PC-9 (cell line): ENCODE measurements at regions not wholly inside any gene's neighbourhood (a gene's known extent, or its start where the extent isn't known, plus 50 kb on each side); places are given as distances from the start of the nearest gene placed in this dataset.

Experiments
- BruUV-seq: library from RNA; stranded (reverse); fragments of 400-500 nt; replicated peaks from 2 replicates; lab custom pipeline; 2021; lab: Mats Ljungman, UMichigan
- CTCF ChIA-PET: fragments of 300-600 bp; sonication (Branson Sonifier 250); formaldehyde crosslinking; loops from one replicate; lab custom pipeline; 2022; ENCODE audit warnings: antibody characterized with exemption; lab: Charles Lee
- POLR2A ChIA-PET: fragments of 300-600 bp; sonication (Branson Sonifier 250); formaldehyde crosslinking; loops from one replicate; lab custom pipeline; 2022; ENCODE audit warnings: antibody characterized with exemption; ENCODE audit not compliant: unreplicated experiment; lab: Charles Lee
- DNase-seq, 2 experiments: peaks; one replicate each; pipeline versions ENCODE4 v3.0.0 to v3.0.0-alpha.2; 2015 to 2022; ENCODE audit warnings: mixed read lengths in 1 of 2
- H2AFZ ChIP-seq: fragments of 200-600 bp; sonication (generic); 2 replicates; pipeline ENCODE4 v1.8.1; 2017; ENCODE audit warnings: antibody characterized with exemption
- H3F3A ChIP-seq: fragments of 200-600 bp; sonication (generic); 2 replicates; pipeline ENCODE4 v1.8.1; 2017; ENCODE audit warnings: antibody characterized with exemption, mild to moderate bottlenecking, low read depth; ENCODE audit not compliant: insufficient read depth
- H3K27ac ChIP-seq: fragments of 200-600 bp; sonication (generic); 2 replicates; pipeline ENCODE4 v1.6.1; 2016; ENCODE audit warnings: mixed run types
- H3K27me3 ChIP-seq: fragments of 200-600 bp; sonication (generic); 2 replicates; pipeline ENCODE4 v1.6.1; 2016; ENCODE audit warnings: low read depth, mixed run types; ENCODE audit not compliant: insufficient read depth
- H3K36me3 ChIP-seq: fragments of 200-600 bp; sonication (generic); 2 replicates; pipeline ENCODE4 v1.6.1; 2016; ENCODE audit warnings: low read depth, mixed run types
- H3K4me1 ChIP-seq: fragments of 200-600 bp; sonication (generic); replicated peaks from 2 replicates; pipeline ENCODE4 v1.6.1; 2016; ENCODE audit warnings: mixed run types; ENCODE audit not compliant: insufficient read depth
- H3K4me2 ChIP-seq: fragments of 200-600 bp; sonication (generic); 2 replicates; pipeline ENCODE4 v1.6.1; 2017; ENCODE audit warnings: mixed run types
- H3K4me3 ChIP-seq: fragments of 200-600 bp; sonication (generic); 2 replicates; pipeline ENCODE4 v1.6.1; 2016; ENCODE audit warnings: mixed run types
- H3K79me2 ChIP-seq: fragments of 200-600 bp; sonication (generic); 2 replicates; pipeline ENCODE4 v1.6.1; 2017; ENCODE audit warnings: low read depth, mixed run types
- H3K9me2 ChIP-seq: fragments of 200-600 bp; sonication (generic); 2 replicates; pipeline ENCODE4 v1.8.1; 2017; ENCODE audit warnings: mild to moderate bottlenecking; ENCODE audit not compliant: insufficient read depth
- H3K9me3 ChIP-seq: fragments of 200-600 bp; sonication (generic); 2 replicates; pipeline ENCODE4 v1.8.1; 2016; ENCODE audit warnings: low read depth; ENCODE audit not compliant: insufficient read depth
- H4K20me1 ChIP-seq: fragments of 200-600 bp; sonication (generic); 2 replicates; pipeline ENCODE4 v1.8.1; 2017; ENCODE audit not compliant: insufficient read depth
- EZH2 ChIP-seq: fragments of 200-600 bp; sonication (generic); IDR thresholded peaks from 2 replicates; pipeline ENCODE4 v1.8.0; 2017; ENCODE audit warnings: antibody characterized with exemption, low read depth
- intact Hi-C: fragments of 100-400 bp; cut with micrococcal nuclease; formaldehyde crosslinking; loops from one replicate; pipeline ENCODE4 v1.10.0; 2022; ENCODE audit not compliant: unreplicated experiment
- TF ChIP-seq, protein P1 (sequence below): fragments of 200-600 bp; sonication (generic); conservative IDR thresholded peaks from 2 replicates; pipeline ENCODE4 v1.6.1; 2017; ENCODE audit warnings: mixed run types, antibody characterized with exemption, mild to moderate bottlenecking, moderate library complexity

DNA sequence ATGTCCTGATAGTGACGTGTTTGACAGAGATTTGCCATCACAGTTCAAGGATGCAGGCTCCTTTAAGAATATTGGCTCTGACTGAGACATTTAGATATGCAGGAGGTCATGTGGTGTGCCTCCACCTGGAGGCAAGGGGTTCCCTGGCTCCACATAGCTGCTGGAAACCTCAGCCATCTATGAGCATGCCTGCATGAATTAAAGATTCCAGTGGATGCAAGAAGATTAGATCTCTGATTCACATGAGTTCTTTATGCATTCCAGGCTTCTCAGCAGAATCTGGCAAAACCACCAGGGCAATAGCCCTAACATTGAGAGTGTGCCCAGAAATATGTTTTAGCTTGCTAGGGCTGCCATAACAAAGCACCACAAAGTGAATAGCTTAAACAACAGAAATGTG, 298.5 kb upstream of the AADAT start:
- no peak overlapping the region for H3K4me2 ChIP-seq
- H3K4me1 ChIP-seq, result no peaks in the 10 kb centered on the region
- intact Hi-C loops, result no loop called here
- H3K4me3 ChIP-seq, result no peak overlapping the region
- no peaks in the 10 kb centered on the region for H3K9me2 ChIP-seq
- no peaks in the 10 kb centered on the region for H3K9me3 ChIP-seq
- H3F3A ChIP-seq, result no peaks in the 10 kb centered on the region
- ChIA-PET CTCF (no interaction called here), POLR2A (no interaction called here)
- no peaks in the 10 kb centered on the region for H3K79me2 ChIP-seq
- BruUV-seq, result no TSS peak
- no peak overlapping the region for H2AFZ ChIP-seq
- TF ChIP-seq EZH2, result no peak
- TF ChIP-seq, protein P1, sequence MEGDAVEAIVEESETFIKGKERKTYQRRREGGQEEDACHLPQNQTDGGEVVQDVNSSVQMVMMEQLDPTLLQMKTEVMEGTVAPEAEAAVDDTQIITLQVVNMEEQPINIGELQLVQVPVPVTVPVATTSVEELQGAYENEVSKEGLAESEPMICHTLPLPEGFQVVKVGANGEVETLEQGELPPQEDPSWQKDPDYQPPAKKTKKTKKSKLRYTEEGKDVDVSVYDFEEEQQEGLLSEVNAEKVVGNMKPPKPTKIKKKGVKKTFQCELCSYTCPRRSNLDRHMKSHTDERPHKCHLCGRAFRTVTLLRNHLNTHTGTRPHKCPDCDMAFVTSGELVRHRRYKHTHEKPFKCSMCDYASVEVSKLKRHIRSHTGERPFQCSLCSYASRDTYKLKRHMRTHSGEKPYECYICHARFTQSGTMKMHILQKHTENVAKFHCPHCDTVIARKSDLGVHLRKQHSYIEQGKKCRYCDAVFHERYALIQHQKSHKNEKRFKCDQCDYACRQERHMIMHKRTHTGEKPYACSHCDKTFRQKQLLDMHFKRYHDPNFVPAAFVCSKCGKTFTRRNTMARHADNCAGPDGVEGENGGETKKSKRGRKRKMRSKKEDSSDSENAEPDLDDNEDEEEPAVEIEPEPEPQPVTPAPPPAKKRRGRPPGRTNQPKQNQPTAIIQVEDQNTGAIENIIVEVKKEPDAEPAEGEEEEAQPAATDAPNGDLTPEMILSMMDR, result no peak
- DNase-seq, result no peak
- H3K36me3 ChIP-seq, result no peaks in the 10 kb centered on the region
- H3K27me3 ChIP-seq, result no peaks in the 10 kb centered on the region
- no peaks in the 10 kb centered on the region for H4K20me1 ChIP-seq
- H3K27ac ChIP-seq, result no peak overlapping the region

DNA sequence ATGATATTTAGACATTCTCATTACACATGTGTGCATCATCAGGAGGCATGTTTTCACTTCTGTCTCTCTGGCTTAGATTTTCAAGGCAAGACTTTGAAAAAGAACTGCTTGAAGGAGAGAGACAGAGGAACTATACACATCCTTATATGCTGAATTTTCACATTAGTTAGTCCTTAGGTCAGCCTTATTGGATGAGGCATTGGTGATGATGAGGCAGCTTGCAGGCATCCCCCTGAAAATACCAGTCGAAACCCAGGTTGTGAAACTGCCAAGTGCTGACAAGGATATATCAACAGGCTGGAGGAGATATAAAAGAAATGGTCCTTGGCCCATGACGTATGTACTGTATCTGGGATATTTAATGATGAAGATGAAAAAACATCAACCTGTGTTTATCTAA, 297.2 kb upstream of the AADAT start:
- Histone ChIP-seq H3K27me3 (no peaks in the 10 kb centered on the region), H3K4me1 (no peaks in the 10 kb centered on the region), H3K4me3 (no peak overlapping the region), H3K36me3 (no peaks in the 10 kb centered on the region), H3K79me2 (no peaks in the 10 kb centered on the region), H3K9me3 (no peaks in the 10 kb centered on the region), H3F3A (no peaks in the 10 kb centered on the region), H3K27ac (no peak overlapping the region), H3K4me2 (no peak overlapping the region), H4K20me1 (no peaks in the 10 kb centered on the region), H2AFZ (no peak overlapping the region), H3K9me2 (no peaks in the 10 kb centered on the region)
- intact Hi-C loops, result no loop called here
- no peak for DNase-seq
- ChIA-PET POLR2A (no interaction called here), CTCF (no interaction called here)
- TF ChIP-seq, protein P1, result no peak
- TF ChIP-seq EZH2, result no peak
- BruUV-seq, result no TSS peak

DNA sequence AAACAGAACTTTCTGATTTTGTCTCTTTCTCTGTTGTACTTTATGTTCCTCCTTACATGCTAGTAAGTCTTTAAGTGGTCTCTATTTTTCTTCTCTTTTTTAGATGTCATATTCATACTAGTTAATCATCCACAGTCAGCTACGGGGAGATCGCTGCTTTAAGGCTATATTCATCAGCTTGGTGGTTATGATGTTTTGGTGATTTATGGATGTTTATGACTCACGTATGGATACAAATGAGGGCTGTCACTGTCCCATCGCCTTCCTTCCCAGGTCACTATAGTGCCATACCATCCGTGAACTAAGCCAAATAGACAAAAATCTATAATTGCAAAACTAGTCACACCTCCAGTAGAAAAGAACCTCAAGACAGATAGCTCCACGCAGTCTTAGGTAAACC, 296.8 kb upstream of the AADAT start:
- ChIA-PET CTCF (no interaction called here), POLR2A (no interaction called here)
- no TSS peak for BruUV-seq
- no peak overlapping the region for H2AFZ ChIP-seq
- H3K27me3 ChIP-seq, result no peaks in the 10 kb centered on the region
- TF ChIP-seq EZH2, result no peak
- TF ChIP-seq, protein P1, result no peak
- no peaks in the 10 kb centered on the region for H3K9me2 ChIP-seq
- H4K20me1 ChIP-seq, result no peaks in the 10 kb centered on the region
- H3K4me1 ChIP-seq, result no peaks in the 10 kb centered on the region
- no peaks in the 10 kb centered on the region for H3K9me3 ChIP-seq
- H3K79me2 ChIP-seq, result no peaks in the 10 kb centered on the region
- no peaks in the 10 kb centered on the region for H3F3A ChIP-seq
- H3K4me2 ChIP-seq, result no peak overlapping the region
- intact Hi-C loops, result no loop called here
- H3K27ac ChIP-seq, result no peak overlapping the region
- no peak for DNase-seq
- H3K4me3 ChIP-seq, result no peak overlapping the region
- no peaks in the 10 kb centered on the region for H3K36me3 ChIP-seq
